ENCODE measurements at regions not wholly inside any gene's neighbourhood (a gene's known extent, or its start where the extent isn't known, plus 50 kb on each side); places are given as distances from the start of the nearest gene placed in this dataset.

- TF ChIP-seq CTCF (IDR thresholded peaks at IDR 0.05) = no peak
- TF ChIP-seq POLR2A (IDR thresholded peaks at IDR 0.05) = no peak
Measured at GRCh38 chrX:140132937-140133336, 167.6 kb upstream of the CXorf66 start.
